GM21447 (cell line): ENCODE measurements at regions not wholly inside any gene's neighbourhood (a gene's known extent, or its start where the extent isn't known, plus 50 kb on each side); places are given as distances from the start of the nearest gene placed in this dataset.

Experiments used
- ATAC-seq: cut with Tn5 transposase; IDR thresholded peaks from one replicate; pipeline ENCODE4 v1.9.1; 2021; ENCODE audit not compliant: unreplicated experiment

DNA sequence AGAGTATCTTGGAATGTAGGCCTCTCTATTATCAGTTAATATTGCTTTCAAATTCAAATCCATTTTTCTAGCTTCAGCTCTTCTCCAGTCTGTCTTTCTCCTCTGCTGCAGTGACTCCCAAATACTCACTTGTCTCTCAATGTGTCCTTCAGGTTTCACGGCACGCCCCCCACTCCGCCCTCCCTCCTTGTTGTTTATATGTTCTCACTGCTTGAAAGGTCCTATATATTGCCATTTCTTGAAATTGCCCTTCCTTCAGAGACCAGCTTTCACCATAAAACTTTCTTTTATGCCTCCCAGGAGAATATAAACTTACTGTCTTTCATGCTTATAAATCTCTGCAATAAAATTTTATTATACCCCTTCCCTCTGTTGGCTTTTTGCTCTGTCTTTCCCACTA lies 668.2 kb downstream of the CCSER2 start:
- ATAC-seq, result no peak

DNA sequence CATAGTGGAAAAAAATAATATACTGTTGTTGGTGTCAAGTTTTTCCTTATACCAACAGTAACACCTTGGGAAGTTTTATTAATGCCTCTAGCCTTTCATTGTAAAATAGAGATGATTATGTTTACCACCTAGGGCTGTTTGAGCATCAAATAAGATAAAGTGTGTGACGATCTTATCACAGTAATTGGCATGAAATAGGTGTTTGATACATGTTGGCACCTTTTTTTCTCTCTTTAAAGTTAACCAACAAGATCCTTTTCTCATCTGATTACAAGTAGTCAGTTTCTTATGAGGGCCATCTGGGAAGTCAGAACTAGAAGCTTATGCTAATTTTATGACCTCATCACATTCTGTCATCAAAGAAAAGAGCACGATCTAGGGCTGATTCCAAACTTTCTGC lies 669.5 kb downstream of the CCSER2 start:
- no peak for ATAC-seq

DNA sequence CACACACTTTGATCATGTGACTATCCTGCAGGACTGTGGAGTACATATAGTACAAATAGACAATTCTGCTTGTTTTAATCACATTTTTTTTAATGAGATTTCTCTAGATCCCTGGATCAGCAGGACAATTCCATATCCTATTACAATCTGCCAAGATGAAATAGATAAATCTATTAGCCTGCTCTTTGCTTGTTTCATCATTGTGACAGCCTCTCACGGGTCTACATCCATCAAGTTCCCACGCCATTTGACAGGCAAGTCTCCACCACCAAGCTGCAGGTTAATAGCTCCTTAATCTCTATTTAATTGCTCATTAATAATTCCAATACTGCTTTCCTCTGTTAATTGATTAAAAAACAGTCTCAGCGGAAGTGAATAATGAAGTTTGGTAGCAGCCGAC lies 671.5 kb downstream of the CCSER2 start:
- ATAC-seq, result no peak

DNA sequence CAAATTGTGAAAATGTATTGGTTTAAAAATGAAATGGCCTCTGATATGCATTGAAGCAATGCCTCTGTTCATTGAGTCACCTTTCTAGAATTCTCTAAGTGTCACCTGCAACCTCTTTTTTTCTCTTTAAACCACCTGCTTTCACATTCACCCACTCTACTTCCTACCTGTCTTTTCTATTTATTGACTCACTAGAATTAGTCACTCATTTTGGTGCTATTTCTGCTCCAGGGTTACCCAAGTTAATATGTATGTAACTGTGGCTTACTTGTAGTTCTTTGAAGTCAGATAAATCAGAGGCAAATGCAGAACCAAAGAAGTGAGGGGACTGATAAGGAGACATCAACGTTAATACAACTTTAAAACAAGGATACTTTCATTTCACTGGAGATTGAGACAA lies 674.7 kb downstream of the CCSER2 start:
- peak; percentile 66 for ATAC-seq

- ATAC-seq, result no peak
These were observed 680.2 kb downstream of the CCSER2 start for GRCh38 chr10:85008488-85009184.

DNA sequence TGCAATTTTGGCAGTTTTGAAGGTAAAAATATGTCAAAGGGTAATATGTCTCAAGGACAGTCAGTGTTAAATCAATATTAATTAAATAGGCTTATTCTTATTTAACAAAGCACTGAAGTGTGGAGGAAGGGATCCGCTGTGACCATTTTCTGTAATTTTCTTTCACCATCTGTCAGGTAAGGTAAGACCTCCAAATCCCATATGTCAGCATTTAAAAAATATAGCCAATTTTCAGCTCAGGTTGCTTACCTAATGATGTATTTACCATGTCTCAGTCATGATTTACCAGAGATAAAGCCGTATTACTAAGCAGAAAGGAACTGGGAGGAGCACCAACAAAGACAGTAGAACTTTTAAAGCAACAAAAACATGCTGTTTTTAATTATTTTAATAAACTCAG lies 683.9 kb downstream of the CCSER2 start:
- ATAC-seq, result no peak

- ATAC-seq, result no peak
These were observed 698.6 kb downstream of the CCSER2 start for GRCh38 chr10:85026878-85027467.

DNA sequence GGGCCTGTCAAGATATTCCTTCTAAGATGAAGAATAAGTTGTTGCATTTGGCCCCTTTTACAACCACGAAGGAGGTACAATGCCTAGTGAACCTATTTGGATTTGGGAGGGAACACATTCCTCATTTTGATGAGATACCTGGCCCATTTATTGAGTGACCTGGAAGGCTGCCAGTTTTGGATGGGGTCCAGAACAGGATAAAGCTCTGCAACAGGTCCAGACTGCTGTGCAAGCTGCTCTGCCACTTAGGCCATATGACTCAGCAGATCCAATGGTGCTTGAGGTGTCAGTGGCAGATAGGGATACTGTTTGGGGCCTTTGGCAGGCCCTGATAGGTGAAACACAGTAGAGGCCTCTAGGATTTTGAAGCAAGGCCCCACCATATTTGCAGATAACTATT lies 704.6 kb downstream of the CCSER2 start:
- ATAC-seq, result no peak

DNA sequence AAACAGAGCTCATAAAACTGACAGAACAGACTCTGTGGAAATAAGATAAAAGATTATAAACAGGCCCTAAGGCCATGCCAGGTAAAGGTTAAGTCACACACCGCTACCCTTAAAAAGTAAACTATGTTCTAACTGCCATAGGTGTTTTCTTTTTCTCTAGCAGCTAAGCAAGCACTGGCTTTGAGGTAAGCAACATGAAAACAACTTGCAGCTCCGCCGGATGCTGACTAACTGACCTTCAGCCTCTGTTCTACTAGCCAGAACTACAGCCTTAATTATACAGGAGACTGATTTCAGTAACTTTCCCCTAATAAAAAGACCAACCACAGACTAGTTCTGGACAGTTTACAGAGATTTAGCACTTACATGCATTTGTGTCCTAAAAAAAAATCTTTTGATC lies 708.3 kb downstream of the CCSER2 start:
- ATAC-seq, result no peak

GRCh38 chr10:85039311-85039710 lies 710.9 kb downstream of the CCSER2 start:
- no peak for ATAC-seq

GRCh38 chr10:85043207-85043606 lies 714.8 kb downstream of the CCSER2 start:
- ATAC-seq, result no peak

DNA sequence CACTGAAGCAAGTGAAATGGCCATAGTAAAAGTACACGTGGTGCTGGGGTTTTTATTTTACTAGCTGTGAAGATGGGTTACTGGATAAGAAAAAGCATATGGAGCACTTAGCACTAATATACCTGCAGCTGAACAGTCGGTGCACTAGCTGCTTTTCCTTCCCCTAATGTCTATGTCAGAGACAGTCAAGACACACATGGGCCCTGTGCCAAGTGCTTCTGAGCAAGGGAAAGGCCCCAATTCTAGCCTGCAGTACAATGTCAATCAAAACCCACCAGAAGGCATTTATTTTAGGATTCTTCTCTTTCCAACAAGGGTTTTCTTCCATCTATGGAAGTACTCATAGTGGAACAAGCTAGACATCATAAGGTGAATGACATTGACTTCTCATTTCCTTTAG lies 716.7 kb downstream of the CCSER2 start:
- no peak for ATAC-seq

DNA sequence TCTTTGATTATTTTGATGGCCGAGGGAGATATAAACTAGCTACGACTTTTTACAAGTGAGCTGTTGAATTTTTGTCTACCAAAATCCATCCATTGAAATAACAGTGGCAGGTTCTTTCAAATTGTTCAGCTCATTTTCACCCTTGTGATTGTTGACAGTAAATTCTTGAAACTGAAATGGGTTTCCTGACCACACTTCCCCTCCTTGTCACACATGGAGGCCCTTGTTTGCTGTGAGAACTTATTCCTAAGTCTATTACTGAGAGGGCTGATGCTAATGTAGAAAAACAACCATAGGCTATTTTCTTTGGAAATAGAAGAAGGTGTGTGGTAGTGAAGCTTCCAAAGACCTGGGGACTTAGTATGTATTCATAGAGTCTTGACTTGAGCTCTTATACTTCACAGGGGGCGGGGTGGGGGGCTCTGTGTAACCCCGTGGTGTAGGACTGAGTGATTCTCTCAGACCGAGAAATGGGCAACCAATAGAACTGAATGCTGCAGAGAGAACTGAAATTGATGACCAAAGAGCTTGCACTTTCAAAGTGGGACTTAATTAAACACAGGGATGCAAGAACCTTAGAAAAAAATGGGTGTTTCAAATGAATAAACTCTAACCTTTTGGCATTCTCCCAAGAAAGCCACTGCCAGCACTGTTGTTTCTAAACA lies 718.9 kb downstream of the CCSER2 start:
- no peak for ATAC-seq

DNA sequence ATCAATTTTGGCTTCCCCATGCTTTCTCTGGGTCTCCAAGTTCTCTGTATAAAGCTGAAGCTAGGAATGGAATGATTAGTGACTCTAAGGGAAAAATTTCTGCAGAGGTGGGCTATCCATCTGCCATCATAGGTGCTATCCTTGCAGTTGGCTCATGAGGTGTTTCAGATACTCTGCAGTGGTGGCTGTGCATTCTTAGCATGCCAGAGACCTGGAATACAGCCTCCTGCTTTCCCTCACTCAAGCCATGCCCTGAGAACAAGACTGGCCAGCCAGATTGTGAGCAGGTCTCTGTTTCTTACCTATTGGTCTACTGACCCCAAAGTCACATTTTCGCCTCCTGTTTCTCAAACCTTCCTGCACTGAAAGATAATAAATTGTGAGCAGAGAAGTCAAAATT lies 719.6 kb downstream of the CCSER2 start:
- ATAC-seq, result no peak

DNA sequence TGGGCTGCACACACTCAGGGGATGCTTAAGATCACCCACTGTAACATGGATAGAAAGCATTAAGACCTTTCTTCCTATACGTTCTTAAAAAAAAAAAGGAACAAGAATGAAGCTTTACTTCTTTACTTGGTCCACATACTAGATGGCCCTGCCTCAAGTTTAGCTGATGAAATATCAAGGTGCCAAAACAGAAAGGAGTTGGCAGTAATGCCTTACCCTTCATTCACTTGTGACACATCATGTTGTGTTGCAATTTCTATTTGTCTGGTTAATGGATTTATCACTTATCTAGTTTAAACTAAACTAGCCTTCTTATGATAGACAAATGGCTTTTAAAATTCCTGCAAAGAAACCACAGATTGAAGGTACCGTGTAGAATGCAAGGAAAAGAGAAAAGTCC lies 720.3 kb downstream of the CCSER2 start:
- no peak for ATAC-seq

DNA sequence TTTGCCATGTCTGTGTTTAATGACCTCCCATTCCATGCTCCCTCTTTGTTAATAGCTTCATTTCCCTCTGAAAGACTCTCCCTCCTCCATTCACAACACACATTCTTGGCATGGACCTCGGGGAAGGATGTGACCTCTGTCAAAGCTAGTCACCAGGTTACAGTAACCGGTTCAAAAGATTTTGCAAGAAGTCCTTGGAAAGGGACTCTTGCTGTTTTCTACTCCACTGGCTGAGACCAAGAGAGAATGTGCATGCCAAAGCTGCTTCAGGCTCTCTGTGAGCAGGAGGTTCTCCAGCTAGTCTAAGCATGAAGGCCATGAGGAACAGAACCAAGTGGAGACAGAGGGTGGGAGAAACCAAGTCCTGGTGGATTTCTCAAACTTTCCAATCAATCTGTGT lies 732.6 kb downstream of the CCSER2 start:
- no peak for ATAC-seq

DNA sequence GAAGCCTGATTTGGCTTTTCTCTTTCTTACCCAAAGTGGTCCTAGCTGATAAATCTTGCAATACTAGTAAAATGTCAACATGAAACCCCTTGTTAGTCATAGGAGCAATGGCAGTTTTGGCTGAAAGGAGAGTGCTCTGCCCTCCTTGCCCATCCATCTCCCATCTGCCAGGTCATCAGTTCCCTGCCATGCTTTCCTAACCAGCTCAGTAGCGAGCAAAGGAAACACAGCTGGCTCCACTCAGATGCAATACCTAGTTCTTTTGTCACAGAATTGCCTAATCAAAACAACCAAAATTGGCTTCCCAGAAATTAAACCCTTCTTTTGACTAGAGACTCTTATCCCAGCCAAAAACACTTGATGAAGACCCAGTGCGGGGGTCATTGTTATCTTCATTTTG lies 733.0 kb downstream of the CCSER2 start:
- no peak for ATAC-seq

DNA sequence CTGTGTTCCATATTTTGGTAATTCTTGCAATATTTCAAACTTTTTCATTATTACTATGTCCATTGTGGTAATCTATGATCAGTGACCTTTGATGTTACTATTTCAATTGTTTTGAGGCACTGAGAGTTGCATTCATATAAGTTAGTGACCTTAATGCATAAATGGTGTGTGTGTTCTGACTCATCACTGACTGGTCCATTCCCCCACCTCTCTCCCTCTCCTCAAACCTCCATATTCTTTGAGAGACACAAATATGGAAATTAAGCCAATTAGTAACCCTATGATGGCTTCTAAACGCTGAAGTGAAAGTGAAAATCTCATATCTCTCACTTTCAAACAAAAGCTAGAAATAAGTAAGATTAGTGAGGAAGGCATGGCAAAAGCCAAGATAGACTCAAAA lies 739.6 kb downstream of the CCSER2 start:
- no peak for ATAC-seq

DNA sequence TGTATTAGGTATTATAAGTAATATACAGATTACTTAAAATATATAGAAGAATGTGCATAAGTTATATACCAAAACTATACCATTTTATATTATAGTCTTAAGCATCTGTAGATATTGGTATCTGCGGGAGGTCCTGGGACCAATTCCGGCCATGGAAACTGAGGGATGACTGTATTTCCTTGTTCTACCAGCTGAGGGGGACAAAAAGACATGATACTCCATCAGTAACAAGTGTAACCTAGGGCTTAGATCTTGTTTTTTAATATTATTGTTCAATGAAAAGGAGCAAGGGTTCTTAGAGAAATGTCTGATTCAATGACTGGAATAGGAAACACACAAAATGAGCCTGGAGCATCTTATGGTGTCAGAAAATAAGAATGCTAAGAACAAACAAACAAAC lies 752.5 kb downstream of the CCSER2 start:
- no peak for ATAC-seq

GRCh38 chr10:85098835-85099521 lies 770.6 kb downstream of the CCSER2 start:
- no peak for ATAC-seq

- ATAC-seq, result no peak
These were observed 772.1 kb downstream of the CCSER2 start for GRCh38 chr10:85100495-85100894.
